ENCODE measurements at regions not wholly inside any gene's neighbourhood (a gene's known extent, or its start where the extent isn't known, plus 50 kb on each side); places are given as distances from the start of the nearest gene placed in this dataset.

- TF ChIP-seq CBX1 (IDR thresholded peaks at IDR 0.05; ENCODE audit: low read depth) (no peak), ZBTB9 (CRISPR knock-in tag; IDR thresholded peaks at IDR 0.05) (no peak)
Measured at GRCh38 chr3:87796137-87796842, 262.5 kb downstream of the CGGBP1 start.
